Astrocyte of the cerebellum (primary cell): ENCODE measurements at regions not wholly inside any gene's neighbourhood (a gene's known extent, or its start where the extent isn't known, plus 50 kb on each side); places are given as distances from the start of the nearest gene placed in this dataset.
"Not testable (repeated sequence)": the region's sequence is repeated elsewhere in the genome, so short reads cannot be mapped to it uniquely, and the experiment has no call there.

Source experiments
- DNase-seq: peaks from one replicate; pipeline ENCODE4 v3.0.0-alpha.2; 2011; ENCODE audit warnings: low read depth
- H3K4me3 ChIP-seq: 2 replicates; pipeline ENCODE4 v1.5.1; 2011; ENCODE audit warnings: mild to moderate bottlenecking, low read depth, low read length, moderate library complexity
- CTCF ChIP-seq: IDR thresholded peaks from 2 replicates; pipeline ENCODE4 v1.5.1; 2012; ENCODE audit warnings: low read length, low read depth, moderate library complexity, mild to moderate bottlenecking; ENCODE audit errors: missing control alignments
- in situ Hi-C: cut with HindIII; loops from 2 replicates; pipeline ENCODE4 v1.10.0; 2017; ENCODE audit warnings: low sequenced_read_pairs

DNA sequence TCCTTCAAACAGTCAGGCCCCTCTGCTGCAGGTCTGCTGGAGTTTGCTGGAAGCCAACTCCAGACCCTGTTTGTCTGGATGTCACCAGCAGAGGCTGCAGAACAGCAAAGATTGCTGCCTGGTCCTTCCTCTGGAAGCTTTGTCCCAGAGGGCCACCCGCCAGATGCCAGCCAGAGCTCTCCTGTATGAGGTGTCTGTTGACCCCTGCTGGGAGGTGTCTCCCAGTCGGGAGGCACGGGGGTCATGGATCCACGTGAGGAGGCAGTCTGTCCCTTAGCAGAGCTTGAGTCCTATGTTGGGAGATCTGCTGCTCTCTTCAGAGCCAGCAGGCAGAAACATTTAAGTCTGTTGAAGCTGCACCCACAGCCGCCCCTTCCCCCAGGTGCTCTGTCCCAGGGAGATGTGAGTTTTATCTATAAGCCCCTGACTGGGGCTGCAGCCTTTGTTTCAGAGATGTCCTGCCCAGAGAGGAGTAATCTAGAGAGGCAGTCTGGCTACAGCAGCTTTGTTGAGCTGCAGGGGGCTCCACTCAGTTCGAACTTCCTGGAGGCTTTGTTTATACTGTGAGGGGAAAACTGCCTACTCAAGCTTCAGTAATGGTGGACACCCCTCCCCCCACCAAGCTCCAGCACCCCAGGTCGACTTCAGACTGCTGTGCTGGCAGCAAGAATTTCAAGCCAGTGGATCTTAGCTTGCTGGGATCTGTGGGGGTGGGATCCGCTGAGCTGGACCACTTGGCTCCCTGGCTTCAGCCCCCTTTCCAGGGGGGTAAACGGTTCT lies 72.1 kb downstream of the OGFRL1 start:
- not testable (repeated sequence) for H3K4me3 ChIP-seq, DNase-seq
- in situ Hi-C loops = loop anchor here (25.0 kb wide), 1 partner anchor 727 kb away; no protein-coding TSS in a partner anchor

DNA sequence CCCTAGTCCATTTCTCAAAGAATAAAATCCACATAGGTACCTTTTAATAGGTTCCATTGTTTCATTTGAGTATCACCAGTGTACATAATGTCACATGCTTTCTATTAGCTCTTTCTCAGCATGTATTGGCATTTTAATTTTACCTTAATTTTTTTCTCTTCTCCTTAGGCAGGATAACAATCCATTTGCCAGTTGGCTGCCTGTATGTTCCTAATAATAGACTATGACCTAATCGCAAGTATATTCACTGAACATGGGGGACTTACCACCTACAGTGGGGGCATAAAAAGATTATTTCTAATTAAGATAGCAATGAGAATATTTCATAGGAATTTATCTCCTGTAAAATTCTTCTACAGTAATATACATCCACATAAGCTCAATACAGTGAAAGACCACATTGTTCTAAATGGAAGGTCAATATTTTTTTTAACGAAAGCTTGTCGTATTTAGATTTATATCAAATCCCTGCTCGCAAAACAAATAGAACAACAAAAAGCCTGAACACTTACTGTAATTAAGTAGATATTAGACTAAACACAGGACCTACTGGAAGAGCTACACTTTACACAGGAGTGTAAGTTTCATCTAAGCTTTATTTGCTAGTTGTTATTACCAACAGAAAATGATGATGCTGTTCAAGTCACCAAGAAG lies 76.4 kb downstream of the OGFRL1 start:
- in situ Hi-C loops = loop anchor here (5.0 to 25.0 kb wide), 2 partner anchors 173 to 722 kb away; no protein-coding TSS in a partner anchor

GRCh38 chr6:71367756-71368155 lies 79.1 kb downstream of the OGFRL1 start:
- DNase-seq = no peak
- TF ChIP-seq CTCF = no peak
- in situ Hi-C loops = loop anchor here (5.0 to 25.0 kb wide), 2 partner anchors 175 to 720 kb away; no protein-coding TSS in a partner anchor
- no peak overlapping the region for H3K4me3 ChIP-seq

More for the DNA sequence above, 76.4 kb downstream of the OGFRL1 start:
- no peak for TF ChIP-seq CTCF
- no peak for DNase-seq
- H3K4me3 ChIP-seq = no peak overlapping the region

DNA sequence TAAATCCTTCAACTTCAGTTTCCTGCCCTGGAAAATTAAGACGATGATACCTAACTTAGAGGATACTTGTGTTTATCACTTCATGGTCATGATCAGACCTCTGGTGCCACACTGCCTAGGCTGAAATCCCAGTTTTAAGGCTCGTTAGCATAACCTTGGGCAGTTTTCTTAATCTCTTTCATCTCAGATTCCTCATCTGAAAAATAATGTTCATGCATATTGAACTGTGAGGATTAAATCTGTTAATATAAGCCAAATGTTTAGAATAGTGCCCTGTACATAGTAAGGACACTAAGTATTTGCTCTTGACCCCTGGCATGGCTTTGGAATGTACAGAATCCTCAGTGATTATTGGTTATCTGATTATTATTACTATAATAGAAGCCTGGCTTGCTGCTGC lies 79.7 kb downstream of the OGFRL1 start:
- H3K4me3 ChIP-seq = no peak overlapping the region
- no peak for DNase-seq
- no peak for TF ChIP-seq CTCF
- in situ Hi-C loops = loop anchor here (5.0 to 25.0 kb wide), 2 partner anchors 176 to 719 kb away; no protein-coding TSS in a partner anchor

- no peak for TF ChIP-seq CTCF
- no peak for DNase-seq
- no peak overlapping the region for H3K4me3 ChIP-seq
- in situ Hi-C loops = loop anchor here (25.0 kb wide), 1 partner anchor 716 kb away; no protein-coding TSS in a partner anchor
Measured at GRCh38 chr6:71371559-71371958, 82.9 kb downstream of the OGFRL1 start.

GRCh38 chr6:71373943-71374342 lies 85.3 kb downstream of the OGFRL1 start:
- TF ChIP-seq CTCF = no peak
- in situ Hi-C loops = loop anchor here (25.0 kb wide), 1 partner anchor 713 kb away; no protein-coding TSS in a partner anchor
- no peak for DNase-seq
- no peak overlapping the region for H3K4me3 ChIP-seq

GRCh38 chr6:71375676-71376075 lies 87.1 kb downstream of the OGFRL1 start:
- no peak for DNase-seq
- in situ Hi-C loops = no loop called here
- no peak overlapping the region for H3K4me3 ChIP-seq
- no peak for TF ChIP-seq CTCF
